ENCODE measurements at regions not wholly inside any gene's neighbourhood (a gene's known extent, or its start where the extent isn't known, plus 50 kb on each side); places are given as distances from the start of the nearest gene placed in this dataset.

GRCh38 chr7:156544919-156545715 is 95.5 kb upstream of the RNF32 start:
- TF ChIP-seq, protein P1, sequence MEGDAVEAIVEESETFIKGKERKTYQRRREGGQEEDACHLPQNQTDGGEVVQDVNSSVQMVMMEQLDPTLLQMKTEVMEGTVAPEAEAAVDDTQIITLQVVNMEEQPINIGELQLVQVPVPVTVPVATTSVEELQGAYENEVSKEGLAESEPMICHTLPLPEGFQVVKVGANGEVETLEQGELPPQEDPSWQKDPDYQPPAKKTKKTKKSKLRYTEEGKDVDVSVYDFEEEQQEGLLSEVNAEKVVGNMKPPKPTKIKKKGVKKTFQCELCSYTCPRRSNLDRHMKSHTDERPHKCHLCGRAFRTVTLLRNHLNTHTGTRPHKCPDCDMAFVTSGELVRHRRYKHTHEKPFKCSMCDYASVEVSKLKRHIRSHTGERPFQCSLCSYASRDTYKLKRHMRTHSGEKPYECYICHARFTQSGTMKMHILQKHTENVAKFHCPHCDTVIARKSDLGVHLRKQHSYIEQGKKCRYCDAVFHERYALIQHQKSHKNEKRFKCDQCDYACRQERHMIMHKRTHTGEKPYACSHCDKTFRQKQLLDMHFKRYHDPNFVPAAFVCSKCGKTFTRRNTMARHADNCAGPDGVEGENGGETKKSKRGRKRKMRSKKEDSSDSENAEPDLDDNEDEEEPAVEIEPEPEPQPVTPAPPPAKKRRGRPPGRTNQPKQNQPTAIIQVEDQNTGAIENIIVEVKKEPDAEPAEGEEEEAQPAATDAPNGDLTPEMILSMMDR (IDR thresholded peaks at IDR 0.05), result no peak
- no peak for TF ChIP-seq POLR2A (IDR thresholded peaks at IDR 0.05)

All from ovary (tissue), 3 donors.